Ishikawa (cell line): ENCODE measurements at regions not wholly inside any gene's neighbourhood (a gene's known extent, or its start where the extent isn't known, plus 50 kb on each side); places are given as distances from the start of the nearest gene placed in this dataset.
A peak's percentile ranks its signal among the peaks of the same experiment; 100 is the strongest.

Source experiments
- CEBPB ChIP-seq: IDR thresholded peaks from 2 replicates; pipeline ENCODE4 v1.6.1; 2012
- CREB1 ChIP-seq: IDR thresholded peaks from 2 replicates; pipeline ENCODE4 v1.6.1; 2012; ENCODE audit warnings: low read depth
- EGR1 ChIP-seq: IDR thresholded peaks from 2 replicates; pipeline ENCODE4 v1.6.1; 2012
- EP300 ChIP-seq: IDR thresholded peaks from 2 replicates; pipeline ENCODE4 v1.6.1; 2012; ENCODE audit warnings: borderline replicate concordance
- FOXM1 ChIP-seq: IDR thresholded peaks from 2 replicates; pipeline ENCODE4 v1.6.1; 2012; ENCODE audit warnings: low read depth, borderline replicate concordance
- MAX ChIP-seq: IDR thresholded peaks from 2 replicates; pipeline ENCODE4 v1.6.1; 2012
- NFIC ChIP-seq: IDR thresholded peaks from 2 replicates; pipeline ENCODE4 v1.6.1; 2012
- RAD21 ChIP-seq: IDR thresholded peaks from 2 replicates; pipeline ENCODE4 v1.6.1; 2012; ENCODE audit warnings: low read depth
- REST ChIP-seq: IDR thresholded peaks from 2 replicates; pipeline ENCODE4 v1.6.1; 2012; ENCODE audit warnings: low read depth, mild to moderate bottlenecking
- TAF1 ChIP-seq: IDR thresholded peaks from 2 replicates; pipeline ENCODE4 v1.6.1; 2012; ENCODE audit warnings: low read depth, mild to moderate bottlenecking
- TCF12 ChIP-seq: IDR thresholded peaks from 2 replicates; pipeline ENCODE4 v1.6.1; 2012; ENCODE audit warnings: low read depth
- TEAD4 ChIP-seq: IDR thresholded peaks from 2 replicates; pipeline ENCODE4 v1.6.1; 2012
- USF1 ChIP-seq: IDR thresholded peaks from 2 replicates; pipeline ENCODE4 v1.6.1; 2012
- YY1 ChIP-seq: IDR thresholded peaks from 2 replicates; pipeline ENCODE4 v1.6.1; 2012; ENCODE audit warnings: low read depth
- ZBTB7A ChIP-seq: IDR thresholded peaks from 2 replicates; pipeline ENCODE4 v1.6.1; 2012; ENCODE audit warnings: low read depth

- no peak for TF ChIP-seq EP300
- TF ChIP-seq NFIC, result no peak
Measured at GRCh38 chr2:131754929-131755720, 227.4 kb downstream of the CCDC74A start.

GRCh38 chr2:131756141-131756907 is 228.6 kb downstream of the CCDC74A start:
- no peak for TF ChIP-seq EGR1
- no peak for TF ChIP-seq ZBTB7A
- TF ChIP-seq CREB1, result no peak
- TF ChIP-seq EP300, result no peak
- no peak for TF ChIP-seq RAD21

GRCh38 chr2:131780446-131780845 is 252.8 kb downstream of the CCDC74A start:
- peak; percentile 61 for TF ChIP-seq CEBPB

- TF ChIP-seq ZBTB7A (no peak), YY1 (no peak)
Measured at GRCh38 chr2:131801210-131801744, 273.6 kb downstream of the CCDC74A start.

GRCh38 chr2:131801745-131802350 is 274.2 kb downstream of the CCDC74A start:
- peak; percentile 42; the same call in 1 of the 2 replicates for TF ChIP-seq RAD21

- TF ChIP-seq EGR1 (no peak), CREB1 (no peak), REST (no peak), TAF1 (no peak), EP300 (no peak), TEAD4 (no peak), TCF12 (no peak), YY1 (no peak), ZBTB7A (no peak)
Measured at GRCh38 chr2:131827481-131828163, 299.9 kb downstream of the CCDC74A start.

- TF ChIP-seq EP300 (no peak), NFIC (no peak), ZBTB7A (no peak), CREB1 (no peak)
Measured at GRCh38 chr2:131828164-131828561, 300.5 kb downstream of the CCDC74A start.

GRCh38 chr2:131835621-131836091 is 308.0 kb downstream of the CCDC74A start:
- TF ChIP-seq EP300 (no peak), CEBPB (no peak), YY1 (no peak), FOXM1 (no peak), ZBTB7A (no peak), REST (no peak), TCF12 (no peak), TEAD4 (no peak), CREB1 (no peak), TAF1 (no peak), RAD21 (no peak), EGR1 (no peak), USF1 (no peak), MAX (no peak), NFIC (no peak)
